Testis (tissue), 2 donors: ENCODE measurements at regions not wholly inside any gene's neighbourhood (a gene's known extent, or its start where the extent isn't known, plus 50 kb on each side); places are given as distances from the start of the nearest gene placed in this dataset.

Experiments
- CTCF ChIP-seq, 3 experiments: fragments of 450-650 bp in 2 of 3; fragments of 200-600 bp in 1 of 3; sonication (generic) in 1 of 3; IDR thresholded peaks; one replicate each; pipeline ENCODE4 v1.5.1; 2016 to 2019; ENCODE audit warnings: antibody characterized with exemption in 3 of 3, mild to moderate bottlenecking in 2 of 3, moderate library complexity in 1 of 3
- POLR2A ChIP-seq: fragments of 450-650 bp; IDR thresholded peaks from one replicate; pipeline ENCODE4 v1.6.1; 2017; ENCODE audit warnings: antibody characterized with exemption, mild to moderate bottlenecking, moderate library complexity

DNA sequence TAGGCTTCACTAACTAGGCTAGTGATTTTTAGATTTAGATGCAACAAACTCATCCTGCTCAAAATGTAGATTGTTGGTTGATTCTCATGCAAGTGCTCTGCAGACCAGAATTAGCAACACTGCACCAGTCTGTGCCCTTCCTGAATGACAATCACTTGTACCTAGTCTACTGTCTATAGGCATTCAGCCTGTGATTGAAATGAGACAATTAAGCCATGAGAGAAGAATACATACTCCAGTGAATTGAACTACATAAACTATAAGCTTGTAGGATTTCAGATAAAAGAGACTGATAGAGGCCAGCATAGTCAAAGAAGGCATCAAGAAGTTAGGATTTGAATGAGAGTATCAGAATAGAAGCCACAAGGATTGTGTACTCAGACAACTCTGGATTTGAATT lies 138.3 kb upstream of the NRXN1 start:
- TF ChIP-seq CTCF (IDR thresholded peaks at IDR 0.05) (no peak), POLR2A (no peak)
